ENCODE measurements at regions not wholly inside any gene's neighbourhood (a gene's known extent, or its start where the extent isn't known, plus 50 kb on each side); places are given as distances from the start of the nearest gene placed in this dataset.

DNA sequence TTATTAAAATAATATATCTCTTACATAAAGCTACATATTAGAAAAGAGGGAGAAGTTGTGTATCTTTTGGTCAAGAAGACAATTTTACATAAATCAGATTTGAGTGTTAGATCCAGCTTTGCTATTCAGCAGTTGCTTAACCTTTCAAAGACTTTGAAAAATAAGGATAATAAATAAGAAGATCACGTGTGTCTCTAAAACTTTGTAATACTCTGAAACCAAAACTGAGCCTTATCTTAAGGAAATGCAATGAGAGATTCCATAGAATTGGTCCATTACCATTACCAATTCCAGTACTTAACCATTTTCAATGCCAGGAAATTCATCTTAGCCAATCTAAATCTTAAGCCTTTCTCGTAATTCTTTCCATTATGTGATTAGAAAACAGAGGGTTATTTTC, 89.2 kb upstream of the COL5A2 start:
- no peak for FAIRE-seq

DNA sequence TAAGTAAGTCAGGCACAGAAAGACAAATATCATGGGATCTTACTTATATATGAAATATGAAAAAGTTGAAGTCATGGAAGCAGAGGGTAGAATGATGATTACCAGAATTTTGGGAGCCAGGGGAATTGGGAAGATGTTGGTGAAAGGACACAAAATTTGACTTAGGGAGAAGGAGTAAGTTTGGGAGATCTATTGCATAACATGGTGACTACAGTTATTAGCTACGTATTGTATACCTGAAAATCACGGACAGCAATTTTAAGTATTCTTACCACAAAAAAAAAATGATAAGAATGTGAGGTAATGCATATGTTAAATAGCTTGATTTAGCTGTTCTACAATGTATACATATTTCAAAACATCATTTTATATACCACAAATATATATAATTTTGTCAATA, 94.2 kb upstream of the COL5A2 start:
- FAIRE-seq: no peak

DNA sequence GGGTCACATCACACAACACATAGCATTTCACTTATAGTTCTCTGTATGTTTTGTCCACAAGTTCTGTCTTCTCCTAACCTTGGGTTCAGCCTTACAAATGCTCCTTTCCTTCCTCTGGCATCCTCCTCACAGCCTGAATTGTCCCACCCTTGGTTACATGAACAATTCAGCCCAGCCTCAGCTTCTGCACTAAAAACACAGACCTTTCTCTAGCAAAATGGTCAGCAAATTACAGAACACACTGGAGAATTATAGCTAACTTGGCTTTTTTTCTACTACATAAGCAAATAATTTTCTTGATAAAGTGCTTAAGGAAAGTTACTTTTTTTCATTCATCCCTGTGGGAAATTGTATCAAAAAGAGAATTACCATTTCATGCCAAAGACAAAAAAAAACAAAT, 94.8 kb upstream of the COL5A2 start:
- FAIRE-seq: no peak

DNA sequence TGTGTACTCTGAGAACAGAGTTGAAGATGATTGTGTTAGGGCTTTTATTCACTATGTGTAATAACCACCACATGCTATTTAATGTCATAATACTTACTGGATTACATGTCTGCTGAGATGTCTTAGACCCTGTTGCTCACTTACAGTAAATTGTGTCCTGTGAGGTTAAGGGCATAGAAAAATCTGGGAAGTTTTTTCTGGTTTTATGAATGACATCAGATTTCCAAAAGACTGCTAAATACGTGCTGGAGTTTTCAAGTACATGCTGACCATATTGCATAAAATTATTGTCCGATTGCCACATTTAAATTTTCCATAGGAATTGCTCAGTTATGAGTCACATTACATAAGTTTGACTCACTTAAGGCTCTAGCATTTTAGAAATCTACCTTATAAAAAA, 96.7 kb upstream of the COL5A2 start:
- no peak for FAIRE-seq

DNA sequence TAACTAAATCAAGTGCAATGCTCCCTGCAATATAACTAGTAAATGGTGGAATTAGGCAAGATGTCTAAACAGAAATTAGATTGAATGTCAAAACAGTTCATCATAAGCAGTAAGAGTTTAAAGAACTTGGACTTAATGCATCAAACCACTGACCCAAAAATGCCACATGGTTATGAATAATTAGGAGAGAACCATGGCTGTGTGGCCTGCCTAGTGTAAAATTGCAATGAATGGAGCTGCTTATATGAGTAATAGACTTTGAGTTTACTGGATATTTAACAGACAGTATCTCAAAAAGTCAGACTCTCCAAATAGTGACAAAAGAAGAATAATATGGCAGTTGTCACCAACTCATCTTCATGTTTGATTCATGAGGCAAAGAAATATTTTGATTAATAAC, 101.6 kb upstream of the COL5A2 start:
- no peak for FAIRE-seq

DNA sequence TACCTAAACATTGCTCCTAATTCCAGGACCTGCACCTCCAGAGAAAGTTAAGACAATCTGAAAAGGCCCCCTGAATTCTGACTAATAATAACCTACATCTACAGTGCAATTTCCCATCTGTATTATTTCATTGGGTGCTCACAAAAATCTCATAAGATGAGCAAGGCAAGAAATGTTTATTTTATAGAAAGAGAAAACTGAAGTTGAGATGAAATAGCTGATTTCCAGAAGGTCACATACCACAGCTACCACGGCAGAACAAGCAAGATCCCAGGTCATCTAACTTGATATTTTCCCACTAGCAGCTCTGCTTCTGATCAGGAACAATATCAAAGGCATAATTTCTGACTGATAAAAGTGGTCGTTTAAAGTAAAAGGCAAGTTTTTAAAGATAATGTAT, 105.8 kb upstream of the COL5A2 start:
- FAIRE-seq: no peak

DNA sequence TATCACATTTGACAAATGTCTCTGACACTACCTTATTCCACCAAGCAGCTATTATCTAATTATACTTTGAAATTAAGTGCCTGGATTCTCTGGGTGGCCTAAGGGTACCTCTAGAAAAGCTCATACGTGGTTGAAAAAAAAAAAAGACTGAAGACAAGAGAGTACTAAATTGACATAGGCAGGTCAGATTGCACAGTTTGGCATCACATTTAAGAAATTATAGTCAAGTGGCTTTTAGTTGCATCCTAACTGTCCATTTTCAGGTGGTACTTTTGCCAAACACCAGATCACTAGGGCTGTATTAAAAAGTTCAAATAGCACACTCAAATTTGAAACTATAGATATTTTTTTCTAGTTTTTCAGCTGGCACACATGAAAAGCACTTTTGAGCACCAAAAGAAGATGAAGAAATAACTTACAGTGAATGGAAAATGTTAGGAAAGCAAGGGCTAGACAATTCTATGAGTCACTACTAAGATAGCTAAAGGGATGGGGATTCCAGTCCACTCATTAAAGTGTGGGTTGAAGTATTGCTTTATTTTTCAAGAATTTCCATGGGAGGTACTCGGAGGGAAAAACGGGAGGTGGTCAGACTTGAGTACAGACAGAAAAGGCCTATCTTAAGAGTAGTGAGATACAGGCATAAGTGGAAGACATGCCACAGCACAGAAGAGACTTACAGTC, 106.5 kb upstream of the COL5A2 start:
- no peak for FAIRE-seq

DNA sequence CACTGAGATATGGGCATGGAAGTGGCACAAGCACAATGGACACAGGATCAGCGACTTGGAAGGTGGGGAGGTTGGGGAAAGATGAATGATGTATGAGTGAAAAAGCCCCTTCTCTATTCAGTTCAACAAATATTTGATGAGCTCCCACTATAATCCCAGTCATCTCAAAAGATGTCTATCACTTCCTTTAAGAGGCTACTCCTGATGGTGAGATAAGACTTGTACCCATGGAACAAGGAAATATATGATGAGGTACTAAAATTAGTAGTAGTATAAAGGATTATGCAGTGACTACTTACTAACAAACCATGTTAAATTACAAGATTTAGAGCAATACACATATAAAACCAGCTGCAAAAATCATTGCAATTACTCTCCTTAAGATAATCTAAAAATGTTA, 107.8 kb upstream of the COL5A2 start:
- FAIRE-seq: no peak

DNA sequence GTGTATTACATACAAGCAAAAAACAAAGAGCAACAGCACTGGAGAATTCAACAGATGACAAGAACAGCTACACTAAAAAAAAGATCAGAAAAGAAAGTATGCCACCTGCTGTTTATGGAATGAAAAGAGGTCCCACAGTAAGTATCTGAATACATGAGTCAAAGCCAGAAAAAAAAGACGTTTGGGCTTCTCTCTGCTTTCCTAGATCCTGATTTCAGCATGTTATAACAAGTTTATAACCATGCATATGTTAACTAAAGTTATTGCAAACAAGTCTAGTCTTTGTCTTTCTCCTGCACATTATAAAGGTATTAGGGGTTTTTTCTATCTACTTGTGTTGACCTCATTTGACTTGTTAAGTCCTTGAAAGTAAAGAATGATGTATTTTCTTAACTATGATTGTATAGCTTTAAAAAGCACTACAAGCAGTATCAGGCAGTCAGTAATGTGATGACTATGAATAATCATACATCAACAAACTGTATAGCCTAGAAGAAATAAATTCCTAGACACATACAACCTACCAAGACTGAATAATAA, 108.5 kb upstream of the COL5A2 start:
- no peak for FAIRE-seq

DNA sequence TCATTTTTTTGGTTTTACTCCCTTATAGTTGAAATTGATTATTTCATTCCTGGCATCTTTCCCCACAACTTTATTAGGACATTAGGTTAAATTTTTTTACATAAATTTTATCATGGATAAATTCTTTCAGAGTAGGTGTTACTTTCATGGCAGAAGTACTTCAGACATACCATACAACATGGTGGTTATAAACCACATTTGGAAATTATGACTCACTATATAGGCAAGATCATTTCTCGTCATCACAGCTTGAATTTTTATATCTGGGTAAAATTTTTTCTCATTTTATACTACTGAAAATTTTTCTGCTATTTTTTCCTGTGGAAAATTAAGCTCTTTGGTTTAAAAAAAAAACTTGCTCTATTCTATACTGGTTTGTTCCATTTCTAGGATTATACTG, 111.9 kb upstream of the COL5A2 start:
- FAIRE-seq: no peak

DNA sequence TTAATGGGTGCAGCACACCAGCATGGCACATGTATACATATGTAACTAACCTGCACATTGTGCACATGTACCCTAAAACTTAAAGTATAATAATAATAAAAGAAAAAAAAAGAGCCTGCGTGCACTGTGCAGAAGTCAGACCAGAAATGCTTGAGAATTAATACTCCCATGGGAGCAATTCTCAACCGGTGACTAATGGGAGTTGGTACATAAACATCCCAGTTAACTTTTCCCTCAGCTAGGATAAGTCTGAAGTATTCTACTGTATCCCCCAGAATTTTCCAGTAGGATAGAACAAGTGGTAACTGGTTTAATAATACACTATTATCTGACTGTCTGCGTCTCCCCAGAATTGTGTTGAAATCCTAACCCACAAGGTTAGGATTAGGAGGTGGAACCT, 113.6 kb upstream of the COL5A2 start:
- no peak for FAIRE-seq

DNA sequence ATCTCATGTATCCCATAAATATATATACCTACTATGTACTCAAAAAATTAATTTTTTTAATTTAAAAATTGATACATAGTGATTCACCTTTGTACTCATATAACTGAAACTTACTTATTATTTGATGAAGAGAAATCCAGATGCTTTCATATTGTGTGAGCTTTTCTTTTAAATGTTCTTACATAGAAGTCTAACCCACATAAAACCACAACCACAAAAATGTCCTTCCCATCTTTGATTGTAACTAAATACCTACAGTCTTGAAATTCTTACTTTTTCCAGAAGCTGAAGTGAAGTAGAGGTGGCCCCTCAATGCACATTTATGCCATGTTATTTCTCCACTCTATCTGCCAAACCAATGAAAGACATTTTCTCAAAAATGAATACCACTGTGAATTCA, 117.9 kb upstream of the COL5A2 start:
- no peak for FAIRE-seq

DNA sequence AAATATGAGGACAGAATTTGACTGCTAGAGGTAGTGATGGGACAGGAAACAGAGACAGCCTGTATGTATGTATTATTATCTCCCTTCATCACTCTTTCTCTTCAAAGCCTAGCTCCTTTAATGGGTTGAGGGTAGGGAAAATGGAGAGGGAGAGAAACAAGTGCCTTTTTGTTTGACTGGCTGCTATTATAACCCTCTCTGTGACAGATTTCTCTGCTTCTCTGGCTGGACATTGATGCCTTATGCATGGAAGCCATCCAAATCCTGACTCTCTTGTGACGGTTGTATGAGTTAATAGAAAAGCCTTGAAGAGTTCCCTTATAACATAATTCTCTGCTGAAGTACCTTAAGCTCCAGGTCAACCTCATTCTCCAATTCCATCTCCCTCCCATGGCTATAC, 118.5 kb upstream of the COL5A2 start:
- FAIRE-seq: no peak

DNA sequence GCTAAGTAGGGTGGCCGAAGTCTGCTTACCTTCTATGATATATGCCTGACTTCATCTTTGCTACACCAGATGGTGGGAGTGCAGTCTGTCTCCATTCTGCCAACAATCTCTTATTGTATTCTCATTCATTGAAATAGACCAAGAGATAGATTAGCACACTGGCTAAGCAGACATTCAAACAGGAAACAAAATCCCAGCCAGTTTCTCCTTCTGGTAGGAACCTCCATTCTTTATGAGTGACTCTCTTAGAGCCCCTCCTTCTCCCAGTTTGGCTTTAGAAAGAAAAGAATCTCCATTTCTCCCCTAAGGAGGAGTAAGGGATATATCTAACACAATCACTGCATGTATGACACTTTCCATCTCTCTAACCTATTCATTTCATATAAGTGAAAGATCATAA, 118.9 kb upstream of the COL5A2 start:
- no peak for FAIRE-seq

DNA sequence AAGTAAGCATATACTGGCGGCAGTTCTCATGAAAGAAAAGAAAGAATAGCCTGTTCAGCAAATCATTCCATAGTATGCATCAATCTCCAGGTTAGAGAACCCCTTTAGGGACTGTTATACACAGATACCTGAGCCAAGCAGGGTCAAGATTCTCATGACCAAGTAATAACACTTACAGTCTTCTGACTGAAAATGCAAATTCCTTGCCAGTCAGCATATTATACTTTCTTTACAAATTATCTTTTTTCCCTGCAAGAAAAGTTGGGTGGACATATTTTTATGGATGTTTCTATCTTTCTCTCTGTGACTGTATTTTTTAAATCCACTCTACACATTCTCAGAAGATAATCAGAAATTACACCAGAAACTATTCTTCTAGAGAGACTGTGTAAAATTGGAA, 120.4 kb upstream of the COL5A2 start:
- FAIRE-seq: no peak

DNA sequence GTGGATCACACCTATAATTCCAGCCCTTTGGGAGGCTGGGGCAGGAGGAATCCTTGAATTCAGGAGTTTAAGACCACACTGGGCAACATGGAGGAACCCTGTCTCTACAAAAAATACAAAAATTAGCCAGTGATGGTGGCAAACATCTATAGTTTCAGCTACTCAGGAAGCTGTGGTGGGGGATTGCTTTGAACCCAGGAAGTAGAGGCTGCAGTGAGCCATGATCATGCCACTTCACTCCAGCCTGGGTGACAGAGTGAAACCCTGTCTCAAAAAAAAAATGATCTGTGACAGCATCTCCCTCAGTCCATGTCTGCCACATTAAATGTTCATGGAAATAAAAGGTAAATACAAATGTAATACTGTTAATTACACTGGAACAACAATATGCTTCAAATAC, 121.4 kb upstream of the COL5A2 start:
- no peak for FAIRE-seq

DNA sequence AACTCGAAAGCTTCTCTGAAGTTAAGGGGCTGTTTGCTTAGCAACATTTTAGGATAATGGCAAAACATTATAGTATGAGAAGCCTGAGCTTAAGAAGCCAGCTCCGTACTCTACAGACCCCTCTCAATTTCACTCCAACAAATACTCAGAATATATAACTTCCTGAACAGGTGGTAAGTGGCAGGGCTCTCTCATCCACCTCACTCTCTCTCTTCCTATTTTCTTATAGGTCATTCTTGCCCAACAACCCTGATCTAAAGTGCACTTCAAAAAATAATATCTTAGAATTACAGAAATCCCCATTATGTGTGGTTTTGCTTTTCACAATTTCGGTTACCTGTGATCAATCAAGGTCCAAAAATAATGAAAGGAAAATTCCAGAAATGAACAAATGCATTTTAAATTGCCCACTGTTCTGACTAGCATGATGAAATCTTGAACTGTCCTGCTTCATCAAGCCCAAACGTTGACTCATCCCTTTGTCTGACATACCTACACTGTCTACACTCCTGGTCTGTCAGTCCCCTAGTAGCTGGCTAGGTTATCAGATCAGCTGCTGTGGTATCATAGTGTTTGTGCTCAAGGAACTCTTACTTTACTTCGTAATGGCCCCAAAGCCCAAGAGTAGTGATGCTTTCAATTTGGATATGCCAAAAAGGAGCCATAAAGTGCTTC, 122.8 kb upstream of the COL5A2 start:
- FAIRE-seq: no peak

DNA sequence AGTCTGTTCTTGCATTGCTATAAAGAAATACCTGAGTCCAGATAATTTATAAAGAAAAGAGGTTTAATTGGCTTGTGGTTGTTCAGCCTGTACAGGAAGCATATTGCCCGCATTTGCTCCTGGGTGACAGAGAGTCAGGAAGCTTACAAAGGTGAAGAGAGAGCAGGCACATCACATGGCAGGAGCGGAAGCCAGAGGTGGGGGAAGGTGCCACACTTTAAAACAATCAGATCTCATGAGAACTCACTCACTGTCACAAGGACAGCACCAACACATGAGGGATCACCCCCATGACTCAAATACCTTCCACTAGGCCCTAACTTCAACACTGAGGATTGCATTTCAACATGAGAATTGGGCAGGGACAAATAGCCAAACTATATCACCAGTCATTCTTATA, 124.8 kb upstream of the COL5A2 start:
- FAIRE-seq: no peak

DNA sequence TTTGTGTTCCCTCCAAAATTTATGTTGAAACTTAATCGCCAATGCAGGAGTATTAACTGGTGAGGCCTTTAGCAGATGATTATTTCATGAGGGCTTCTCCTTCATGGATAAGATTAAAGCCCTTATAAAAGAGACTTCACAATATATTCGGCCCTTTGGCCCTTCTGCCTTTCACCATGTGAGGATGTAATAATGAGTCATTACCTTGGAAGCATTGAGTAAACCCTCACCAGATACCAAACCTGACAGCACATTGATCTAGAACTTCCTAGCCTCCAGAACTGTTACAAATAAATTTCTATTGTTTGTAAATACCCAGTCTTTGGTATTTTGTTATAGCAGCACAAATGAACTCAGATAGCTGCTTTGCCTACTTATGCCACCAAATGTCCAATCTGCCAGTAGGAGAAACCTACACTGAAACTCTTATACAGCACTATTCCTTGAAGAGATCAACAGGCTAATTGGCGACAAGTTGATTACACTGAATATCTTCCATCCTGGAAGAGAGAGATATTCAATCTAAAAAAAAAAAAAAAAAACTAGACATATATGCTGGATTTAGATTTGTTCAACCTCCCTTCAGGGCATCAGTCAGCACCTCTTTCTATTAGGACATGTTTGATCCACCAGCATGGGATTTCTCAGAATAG, 125.9 kb upstream of the COL5A2 start:
- no peak for FAIRE-seq

DNA sequence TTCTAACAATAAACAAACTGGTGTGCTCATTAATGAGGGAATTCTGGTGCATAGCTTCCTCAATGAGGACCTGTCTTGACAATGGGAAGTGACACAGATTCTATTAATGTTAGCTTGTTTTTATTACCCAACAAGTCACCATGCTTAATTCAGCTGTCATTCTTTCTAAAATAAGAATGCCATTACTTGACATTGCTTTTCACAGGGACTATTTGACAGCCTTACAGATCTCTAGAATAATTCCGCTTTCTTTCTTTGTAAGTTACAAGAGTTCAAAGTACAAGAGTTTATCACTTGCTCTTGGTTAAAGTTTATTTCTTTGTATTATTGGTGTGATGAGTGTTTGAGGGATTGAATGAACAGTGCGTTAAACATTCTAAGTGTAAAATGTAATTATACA, 127.0 kb upstream of the COL5A2 start:
- no peak for FAIRE-seq

DNA sequence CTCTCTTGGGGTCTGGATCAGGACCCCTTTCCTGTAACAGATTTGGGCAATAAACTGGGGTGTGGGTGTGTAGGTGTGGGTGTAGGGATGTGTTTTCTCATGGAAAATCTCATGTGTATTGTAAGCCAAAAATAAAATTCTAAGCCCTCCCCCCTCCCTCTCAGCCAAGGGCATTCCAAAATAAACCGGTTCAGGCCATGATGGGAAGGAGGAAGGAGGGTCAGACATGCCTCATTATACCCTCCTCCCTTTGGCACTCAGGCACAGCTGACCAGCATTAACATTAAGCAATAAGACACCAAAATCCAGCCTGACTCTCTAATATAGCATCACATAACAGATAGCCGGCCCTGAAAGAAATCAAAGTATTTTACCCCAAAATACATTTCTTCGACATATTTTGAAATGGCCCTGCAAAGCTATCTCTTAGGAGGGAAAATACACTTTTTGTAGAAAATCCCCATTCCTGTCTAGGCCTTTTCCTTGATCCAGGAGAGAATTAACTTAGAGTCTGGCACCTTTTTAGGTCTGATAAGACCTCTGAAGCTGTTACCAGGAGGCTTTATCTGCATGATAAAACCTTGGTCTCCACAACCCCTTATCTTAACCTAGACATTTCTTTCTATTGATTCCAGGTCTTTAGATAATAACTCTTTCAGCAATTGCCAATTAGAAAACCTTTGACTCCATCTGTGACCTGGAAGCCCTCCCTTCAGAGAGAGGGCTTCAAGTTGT, 128.7 kb upstream of the COL5A2 start:
- no peak for FAIRE-seq

DNA sequence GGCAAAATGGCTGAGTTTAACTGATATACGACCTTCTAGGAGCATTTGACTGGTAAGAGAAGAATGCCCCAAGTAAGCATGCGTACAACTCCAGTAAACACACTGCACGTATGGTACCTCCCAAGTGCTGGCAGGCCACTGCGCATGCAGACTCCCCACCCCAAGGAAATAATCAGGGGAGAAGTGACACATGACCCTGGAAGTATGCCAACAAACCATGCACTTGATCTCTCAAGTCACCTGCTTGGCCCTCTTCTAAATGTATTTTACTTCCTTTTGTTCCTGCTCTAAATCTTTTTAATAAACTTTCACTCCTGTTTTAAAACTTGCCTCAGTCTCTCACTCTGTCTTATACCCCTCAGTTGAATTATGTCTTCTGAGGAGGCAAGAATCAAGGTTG, 129.8 kb upstream of the COL5A2 start:
- FAIRE-seq: no peak

DNA sequence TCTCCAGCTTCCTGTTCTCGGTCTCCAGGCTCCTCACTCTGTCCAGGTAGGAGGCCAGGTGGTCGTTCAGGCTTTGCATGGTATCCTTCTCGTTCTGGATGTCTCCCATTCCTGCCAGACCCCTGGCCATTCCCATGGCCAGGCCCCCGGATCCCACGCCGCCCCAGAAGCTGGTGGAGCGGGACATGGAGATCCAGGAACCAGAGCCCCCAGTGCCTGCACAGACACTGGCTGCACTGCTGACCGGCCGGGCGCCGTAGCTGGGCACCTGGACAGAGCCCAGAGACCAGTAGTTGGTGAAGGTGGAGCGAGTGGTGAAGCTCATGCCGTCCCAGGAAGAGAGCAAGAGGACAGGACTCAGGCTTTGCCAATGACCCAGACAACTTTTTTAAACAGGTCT, 129.1 kb upstream of the WDR75 start:
- no peak for FAIRE-seq

DNA sequence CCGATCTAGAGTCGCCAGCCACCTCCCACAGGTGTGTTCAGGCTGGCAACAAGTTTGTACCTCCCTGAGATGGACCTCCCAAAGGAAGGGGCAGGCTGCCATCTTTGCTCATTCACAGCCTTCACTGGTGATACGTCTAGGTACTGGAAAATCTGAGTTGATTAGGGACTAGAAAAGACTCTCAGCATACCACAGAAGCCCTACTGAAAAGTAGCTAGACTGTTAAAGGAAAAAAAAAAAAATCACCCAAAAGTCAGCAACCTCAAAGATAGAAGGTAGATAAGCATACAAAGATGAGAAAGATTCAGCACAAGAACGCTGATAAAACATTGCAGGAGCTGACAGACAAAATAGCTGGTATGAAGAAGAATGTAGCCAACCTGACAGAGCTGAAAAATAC, 128.6 kb upstream of the WDR75 start:
- FAIRE-seq: no peak
